Endothelial cell of umbilical vein (primary cell): ENCODE measurements at regions not wholly inside any gene's neighbourhood (a gene's known extent, or its start where the extent isn't known, plus 50 kb on each side); places are given as distances from the start of the nearest gene placed in this dataset.

ENCODE experiments used
- BruUV-seq: library from RNA; stranded (reverse); fragments of 400-500 nt; replicated peaks from 2 replicates; lab custom pipeline; 2021; lab: Mats Ljungman, UMichigan
- CTCF ChIA-PET: fragments of 300-600, 350-600 bp; sonication (Branson Sonifier 250); formaldehyde crosslinking; loops from one replicate; lab custom pipeline; 2021; ENCODE audit warnings: antibody characterized with exemption, inconsistent platforms; lab: Charles Lee
- POLR2A ChIA-PET: fragments of 300-600, 350-600 bp; sonication (Branson Sonifier 250); formaldehyde crosslinking; loops from one replicate; lab custom pipeline; 2021; ENCODE audit warnings: antibody characterized with exemption, inconsistent platforms; lab: Charles Lee
- DNase-seq: peaks from one replicate; pipeline ENCODE4 v3.0.0-alpha.2; 2011; ENCODE audit warnings: low read depth, low spot score
- FAIRE-seq: peaks from 2 replicates; lab custom pipeline; 2011; peaks lifted over from hg19 to GRCh38; lab: Jason Lieb, UNC
- H2AFZ ChIP-seq: 2 replicates; pipeline ENCODE4 v1.6.0; 2012; ENCODE audit warnings: low read depth, low read length, control low read depth, inconsistent platforms
- H3K27ac ChIP-seq: 2 replicates; pipeline ENCODE4 v1.5.1; 2011; ENCODE audit warnings: low read depth, mild to moderate bottlenecking, control low read depth, low read length, moderate library complexity; ENCODE audit not compliant: insufficient read depth
- H3K27me3 ChIP-seq, 2 experiments: 2 replicates each; pipeline versions ENCODE4 v1.6.0 to v1.6.1; 2011; ENCODE audit warnings: low read length in 2 of 2, mixed read lengths in 1 of 2; ENCODE audit not compliant: control insufficient read depth in 2 of 2, insufficient read depth in 2 of 2
- H3K36me3 ChIP-seq, 2 experiments: 2 replicates in 1 of 2; 3 replicates in 1 of 2; pipeline ENCODE4 v1.5.1; 2011; ENCODE audit warnings: low read length in 2 of 2, mild to moderate bottlenecking in 1 of 2, moderate library complexity in 1 of 2; ENCODE audit not compliant: control insufficient read depth in 2 of 2, insufficient read depth in 2 of 2; ENCODE audit errors: extremely low read depth in 1 of 2
- H3K4me1 ChIP-seq: 3 replicates; pipeline ENCODE4 v1.5.1; 2011; ENCODE audit warnings: mild to moderate bottlenecking, low read length; ENCODE audit not compliant: control insufficient read depth, insufficient read depth; ENCODE audit errors: extremely low read depth
- H3K4me2 ChIP-seq: 2 replicates; pipeline ENCODE4 v1.6.1; 2011; ENCODE audit warnings: low read length, control low read depth, mixed read lengths; ENCODE audit not compliant: insufficient read depth
- H3K4me3 ChIP-seq, 3 experiments: fragments of 200-600 bp in 1 of 3; sonication (generic), shearing (Covaris generic) in 1 of 3; replicated peaks in 1 of 3; 2 replicates each; pipeline ENCODE4 v1.5.1; 2011 to 2016; ENCODE audit warnings: control low read depth in 3 of 3, low read length in 3 of 3, mild to moderate bottlenecking in 2 of 3, inconsistent platforms in 1 of 3, low read depth in 1 of 3, moderate library complexity in 1 of 3; ENCODE audit not compliant: insufficient read depth in 1 of 3
- H3K79me2 ChIP-seq: 2 replicates; pipeline ENCODE4 v1.6.0; 2012; ENCODE audit warnings: low read length, inconsistent platforms; ENCODE audit not compliant: control insufficient read depth, insufficient read depth
- H3K9ac ChIP-seq: replicated peaks from 2 replicates; pipeline ENCODE3; 2011; ENCODE audit warnings: low read length, control low read depth; ENCODE audit not compliant: insufficient read depth; ENCODE audit errors: extremely low read depth
- H3K9me1 ChIP-seq: replicated peaks from 3 replicates; pipeline ENCODE4 v1.6.0; 2011; ENCODE audit warnings: mild to moderate bottlenecking, low read length; ENCODE audit not compliant: control insufficient read depth, insufficient read depth; ENCODE audit errors: extremely low read depth
- H3K9me3 ChIP-seq: replicated peaks from 2 replicates; pipeline ENCODE4 v1.5.1; 2012; ENCODE audit warnings: low read length, inconsistent platforms; ENCODE audit not compliant: control insufficient read depth, insufficient read depth
- H4K20me1 ChIP-seq: replicated peaks from 2 replicates; pipeline ENCODE3; 2011; ENCODE audit warnings: mild to moderate bottlenecking, low read length; ENCODE audit not compliant: control insufficient read depth, insufficient read depth; ENCODE audit errors: extremely low read depth
- CTCF ChIP-seq, 2 donors: IDR thresholded peaks; 1 replicate in 1 of 2; 2 replicates in 1 of 2; pipeline ENCODE4 v1.5.1; 2011; ENCODE audit warnings: low read length in 2 of 2, mild to moderate bottlenecking in 2 of 2, moderate library complexity in 2 of 2, control low read depth in 1 of 2, inconsistent platforms in 1 of 2, low read depth in 1 of 2; ENCODE audit not compliant: insufficient read depth in 1 of 2; ENCODE audit errors: extremely low read depth in 1 of 2
- EZH2 ChIP-seq: IDR thresholded peaks from 2 replicates; pipeline ENCODE4 v1.6.1; 2012; ENCODE audit warnings: borderline replicate concordance, low read depth, mild to moderate bottlenecking, moderate library complexity, low read length, inconsistent platforms; ENCODE audit not compliant: severe bottlenecking
- FOS ChIP-seq: IDR thresholded peaks from 2 replicates; pipeline ENCODE4 v1.6.1; 2011; ENCODE audit warnings: mild to moderate bottlenecking, low read length, moderate library complexity, borderline replicate concordance; ENCODE audit not compliant: insufficient read depth
- GATA2 ChIP-seq: IDR thresholded peaks from 2 replicates; pipeline ENCODE4 v1.7.0; 2011; ENCODE audit warnings: low read depth, mild to moderate bottlenecking, moderate library complexity, mixed read lengths, low read length; ENCODE audit not compliant: insufficient read length, insufficient read depth
- JUN ChIP-seq: IDR thresholded peaks from 2 replicates; pipeline ENCODE4 v1.6.1; 2011; ENCODE audit warnings: borderline replicate concordance, low read depth; ENCODE audit not compliant: insufficient read length, insufficient read depth
- MAX ChIP-seq: IDR thresholded peaks from 2 replicates; pipeline ENCODE4 v1.6.1; 2011; ENCODE audit not compliant: insufficient read depth, insufficient read length
- MYC ChIP-seq: IDR thresholded peaks from one replicate; pipeline ENCODE4 v1.6.1; 2011; ENCODE audit warnings: mild to moderate bottlenecking, low read depth, low read length
- POLR2A ChIP-seq: IDR thresholded peaks from 2 replicates; pipeline ENCODE4 v1.6.1; 2012; ENCODE audit warnings: low read depth, mild to moderate bottlenecking, control low read depth, low read length
- POLR2AphosphoS5 ChIP-seq: IDR thresholded peaks from 2 replicates; pipeline ENCODE4 v1.6.1; 2012; ENCODE audit warnings: low read depth, mild to moderate bottlenecking, control low read depth, low read length, moderate library complexity; ENCODE audit not compliant: insufficient read depth
- dilution Hi-C: fragments of 300-500 bp; cut with MboI; formaldehyde crosslinking; loops from one replicate; pipeline ENCODE4 v1.15.0; 2019; ENCODE audit warnings: low sequenced_read_pairs; ENCODE audit not compliant: extremely low pct_ligation_motif_present
- intact Hi-C: fragments of 100-400 bp; cut with micrococcal nuclease; formaldehyde crosslinking; loops from one replicate; pipeline ENCODE4 v1.10.0; 2022

- no TSS peak for BruUV-seq
- DNase-seq (no peak), FAIRE-seq (no peak)
- Histone ChIP-seq H3K4me3 (no peak overlapping the region), H3K27ac (no peak overlapping the region), H3K36me3 (no peaks in the 10 kb centered on the region), H3K9me3 (no peaks in the 10 kb centered on the region), H3K9ac (no peak overlapping the region), H3K79me2 (no peaks in the 10 kb centered on the region), H4K20me1 (no peaks in the 10 kb centered on the region), H3K4me2 (no peak overlapping the region), H3K4me1 (no peaks in the 10 kb centered on the region), H3K27me3 (no peaks in the 10 kb centered on the region), H3K9me1 (no peaks in the 10 kb centered on the region), H2AFZ (no peak overlapping the region)
- intact Hi-C loops = no loop called here
- dilution Hi-C loops = no loop called here
- ChIA-PET CTCF (no interaction called here), POLR2A (no interaction called here)
- TF ChIP-seq EZH2 (no peak), POLR2AphosphoS5 (no peak), FOS (no peak), CTCF (IDR thresholded peaks at IDR 0.05; ENCODE audit: extremely low read depth in 1 of 2, insufficient read depth in 1 of 2, low read depth in 1 of 2, low read length in 2 of 2) (no peak), POLR2A (no peak), MYC (no peak), GATA2 (no peak), JUN (no peak), MAX (no peak)
Observed at GRCh38 chr21:23003951-23004350, 2005.7 kb downstream of the NCAM2 start.
